ENCODE measurements at regions not wholly inside any gene's neighbourhood (a gene's known extent, or its start where the extent isn't known, plus 50 kb on each side); places are given as distances from the start of the nearest gene placed in this dataset.

DNA sequence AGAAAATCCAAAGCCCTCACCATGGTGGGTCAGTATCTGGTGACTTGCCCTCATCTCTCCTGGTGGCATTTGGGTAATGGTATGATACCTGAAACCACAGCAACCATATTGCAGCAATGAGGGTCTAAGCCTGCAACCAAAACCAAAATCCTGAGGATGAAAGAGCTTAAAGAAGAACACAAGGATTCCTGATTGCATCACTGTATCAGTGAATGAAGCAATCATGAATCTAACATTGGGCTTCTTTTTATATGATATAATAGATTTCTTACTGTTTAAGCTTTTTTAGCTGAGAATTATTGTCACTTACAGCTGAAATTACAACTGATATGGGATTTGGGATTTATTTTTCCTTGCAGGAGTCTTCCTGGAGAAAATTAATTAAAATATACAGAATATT is 269.9 kb downstream of the MEF2C start:
- no peak for DNase-seq

DNA sequence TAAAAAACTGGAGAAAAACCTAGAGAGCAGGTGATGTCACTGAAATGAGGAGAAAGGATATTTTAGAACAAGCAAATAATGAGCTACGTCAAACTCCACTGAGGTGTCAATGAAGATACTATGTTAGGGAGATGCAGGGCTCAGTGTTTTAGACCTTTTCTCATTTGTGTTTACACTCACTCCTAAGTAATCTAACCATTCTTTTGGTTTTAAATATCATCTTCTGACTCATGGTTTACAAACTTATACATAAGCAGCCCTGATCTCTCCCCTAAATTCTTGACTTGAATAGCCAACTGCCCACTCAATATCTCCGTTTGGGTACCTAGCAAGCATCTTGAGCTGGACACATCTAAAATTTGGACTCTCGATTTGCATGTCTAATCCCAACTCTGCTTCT is 272.4 kb downstream of the MEF2C start:
- DNase-seq: no peak

DNA sequence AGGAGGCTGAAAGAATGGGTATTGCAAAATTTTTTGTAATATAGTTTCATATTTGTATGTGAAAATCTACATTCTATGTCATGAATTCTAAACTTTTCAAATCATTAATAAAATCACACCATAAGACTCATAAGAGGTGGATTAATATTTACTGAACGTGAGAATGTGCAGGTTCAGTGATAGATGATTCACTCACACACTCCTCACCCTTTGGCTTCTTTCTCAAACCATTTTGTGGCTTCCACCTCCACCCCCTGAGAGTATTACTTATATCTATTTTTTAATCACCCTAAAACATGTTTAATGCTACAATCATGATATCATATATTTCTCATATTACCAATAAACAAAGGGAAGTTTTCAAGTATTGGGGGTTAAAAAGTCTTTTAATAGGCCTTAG is 275.5 kb downstream of the MEF2C start:
- no peak for DNase-seq

DNA sequence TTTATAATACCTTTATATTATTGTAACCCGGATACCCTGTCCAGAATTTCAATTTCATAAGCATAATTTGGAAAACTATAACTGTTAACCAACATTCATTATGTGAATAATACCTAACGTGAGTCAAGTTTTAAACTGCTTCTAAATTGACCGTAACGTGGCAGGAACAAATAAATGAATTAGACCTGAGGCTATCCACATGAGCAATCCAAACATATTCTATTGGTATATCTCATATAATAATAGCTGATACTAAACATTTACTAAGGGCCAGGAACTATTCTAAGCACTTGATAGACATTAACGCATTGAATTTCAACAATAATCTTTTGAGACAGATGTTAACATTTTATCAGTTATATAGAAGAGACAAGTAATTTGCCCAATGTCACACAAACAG is 276.4 kb downstream of the MEF2C start:
- no peak for DNase-seq

DNA sequence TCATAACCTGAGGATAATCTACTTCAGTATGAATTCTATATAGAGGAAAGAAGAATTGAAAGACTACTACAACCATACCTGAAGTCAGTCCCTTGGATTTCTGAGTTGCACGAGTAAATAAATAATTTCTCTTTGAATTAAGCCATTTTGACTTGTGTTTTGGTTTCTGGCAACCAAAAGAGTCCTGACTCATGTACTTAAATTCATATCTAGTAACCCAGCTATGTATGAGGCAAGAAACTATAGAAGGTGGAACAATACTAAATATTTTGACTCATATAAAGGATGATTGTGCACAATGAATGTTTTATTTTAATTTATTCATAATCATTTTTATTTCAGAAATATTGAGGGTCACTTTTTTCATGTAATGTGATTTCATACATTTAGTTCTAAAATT is 276.8 kb downstream of the MEF2C start:
- no peak for DNase-seq

DNA sequence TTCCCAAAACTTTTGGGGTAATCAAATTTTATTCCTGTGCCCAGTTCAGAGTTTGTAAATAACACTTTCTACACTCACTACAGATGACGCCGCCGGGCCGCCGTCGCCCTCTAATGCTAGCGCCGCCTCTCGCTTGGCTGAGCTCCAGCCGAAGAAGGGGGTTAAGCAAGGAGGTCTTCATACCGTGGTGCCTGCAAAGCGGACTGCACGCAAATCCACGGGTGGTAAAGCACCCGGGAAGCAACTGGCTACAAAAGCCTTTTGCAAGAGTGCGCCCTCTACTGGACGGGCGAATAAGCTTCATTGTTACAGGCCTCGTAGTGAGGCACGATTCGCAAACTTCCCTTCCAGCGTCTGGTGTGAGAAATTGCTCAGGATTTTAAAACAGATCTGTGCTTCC is 280.4 kb downstream of the MEF2C start:
- no peak for DNase-seq

DNA sequence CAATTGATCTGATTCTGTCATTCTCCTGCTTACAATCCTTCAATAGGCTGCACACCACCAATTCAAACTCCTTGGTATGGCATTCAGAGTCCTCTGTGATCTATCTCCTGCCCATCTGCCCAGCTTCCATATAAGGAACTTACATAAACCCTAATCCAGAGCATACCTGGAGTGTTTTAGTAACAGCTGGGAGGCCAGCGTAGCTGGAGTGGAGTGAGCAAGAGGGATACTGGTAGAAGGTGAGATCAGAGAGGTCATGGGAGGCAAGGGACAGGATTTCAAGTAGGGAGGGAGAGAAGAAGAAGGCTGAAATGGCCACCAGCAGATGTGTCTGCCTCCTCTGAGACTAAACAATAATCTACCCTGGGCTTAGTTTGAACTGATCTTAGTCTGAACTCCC is 288.5 kb downstream of the MEF2C start:
- no peak for DNase-seq

DNA sequence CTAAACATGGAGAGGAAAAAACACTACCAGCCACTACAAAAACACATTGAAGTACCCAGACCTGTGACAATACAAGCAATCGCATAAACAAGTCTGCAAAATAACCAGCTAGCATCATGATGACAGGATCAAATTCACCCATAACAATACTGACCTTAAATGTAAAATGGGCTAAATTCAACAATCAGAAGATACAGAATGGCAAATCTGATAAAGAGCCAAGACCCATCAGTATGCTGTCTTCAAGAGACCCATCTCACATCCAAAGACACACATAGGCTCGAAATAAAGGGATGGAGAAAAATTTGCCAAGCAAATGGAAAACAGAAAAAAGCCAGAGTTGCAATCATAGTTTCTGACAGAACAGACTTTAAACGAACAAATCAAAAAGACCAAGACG is 294.4 kb downstream of the MEF2C start:
- no peak for DNase-seq

DNA sequence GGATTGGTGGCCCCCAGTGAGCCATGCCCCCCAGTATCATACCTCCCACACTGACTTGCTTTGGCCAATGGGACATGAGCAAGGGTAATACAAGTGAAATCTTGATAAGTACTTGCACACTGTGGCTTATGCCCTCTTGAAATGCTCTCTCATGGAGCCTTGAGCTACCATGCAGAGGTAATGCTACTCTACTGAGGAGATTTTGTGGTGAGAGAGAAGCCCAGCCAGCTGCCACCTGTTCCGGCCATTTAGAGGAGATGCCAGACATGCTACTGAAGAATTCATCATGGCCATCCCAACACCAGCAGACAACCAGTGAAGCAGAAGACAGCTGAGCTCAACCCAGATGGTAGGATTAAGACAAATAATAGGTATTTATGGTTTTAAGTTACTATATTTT is 299.5 kb downstream of the MEF2C start:
- peak; percentile 2 for DNase-seq

DNA sequence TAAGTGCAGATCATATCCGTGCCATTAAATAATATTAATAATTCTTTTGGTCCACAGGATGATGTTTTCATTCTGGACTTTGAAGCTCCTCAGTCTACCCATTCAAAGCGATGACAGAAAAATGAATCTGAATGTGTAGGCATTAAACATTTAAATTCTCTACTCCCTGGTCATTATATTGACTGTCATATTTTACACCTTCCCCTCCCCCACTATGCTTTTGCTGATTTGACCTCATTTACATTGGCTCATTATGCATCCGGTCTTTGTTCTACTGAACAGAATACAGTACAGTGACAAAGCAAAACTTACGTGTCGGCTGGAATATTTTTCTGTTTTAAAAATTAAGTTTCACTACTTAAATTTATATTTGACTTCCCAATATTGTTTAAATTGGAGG is 289.7 kb upstream of the TMEM161B start:
- DNase-seq: no peak

DNA sequence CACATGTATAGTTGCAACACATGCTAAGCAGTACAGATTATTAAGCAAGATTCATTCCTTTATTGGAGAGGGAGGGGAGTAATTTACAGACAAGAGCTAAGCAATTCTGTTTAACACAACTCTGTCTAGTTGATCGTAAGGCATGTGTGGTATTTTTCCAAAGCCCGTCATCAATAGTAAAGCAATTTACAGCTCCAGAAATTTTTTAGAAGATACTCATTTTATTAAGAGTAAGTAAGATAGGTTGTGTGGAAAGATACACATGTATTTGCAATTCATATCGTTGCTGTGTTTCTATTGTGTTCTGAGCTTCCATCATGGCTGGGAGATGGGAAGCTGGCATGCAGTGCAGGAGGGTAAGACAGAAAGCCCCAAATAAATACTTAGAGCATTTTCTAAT is 289.2 kb upstream of the TMEM161B start:
- DNase-seq: no peak

DNA sequence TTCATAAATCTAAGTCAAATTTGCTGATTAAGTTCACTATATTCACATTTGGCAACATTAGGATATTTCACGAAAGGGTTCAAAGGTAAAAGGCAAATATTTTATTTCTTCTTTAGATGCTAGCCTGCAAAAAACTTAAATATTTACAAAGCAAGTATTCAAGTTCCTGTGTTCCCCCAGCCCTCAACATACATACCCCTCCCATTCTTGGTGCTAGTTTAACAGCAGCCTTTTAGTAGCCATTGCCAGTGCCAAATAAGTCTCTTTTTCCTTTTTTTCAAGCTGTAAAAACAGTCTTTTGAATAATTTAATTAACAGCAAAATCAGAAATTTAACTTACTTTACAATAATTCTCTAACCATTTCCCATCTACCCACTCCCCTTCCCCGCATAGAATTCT is 288.5 kb upstream of the TMEM161B start:
- no peak for DNase-seq

DNA sequence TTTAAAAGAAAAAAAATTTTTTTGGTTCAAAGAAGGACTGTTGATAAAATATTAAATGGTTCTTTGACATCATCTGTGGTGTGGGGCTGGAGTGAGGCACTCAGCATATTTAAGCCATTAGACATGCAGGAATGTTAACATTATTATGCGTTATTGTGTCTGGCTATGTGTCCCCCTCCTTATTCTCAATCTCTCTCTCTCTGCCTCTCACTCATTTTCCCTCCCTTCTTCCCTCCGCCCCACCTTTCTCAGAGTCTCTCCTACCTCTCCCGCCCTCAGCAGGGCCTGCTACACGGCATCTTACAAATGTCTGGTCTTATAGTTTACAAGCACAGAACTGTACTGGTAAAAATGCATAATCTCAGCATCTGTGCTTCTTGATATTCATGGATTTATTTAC is 287.8 kb upstream of the TMEM161B start:
- no peak for DNase-seq

DNA sequence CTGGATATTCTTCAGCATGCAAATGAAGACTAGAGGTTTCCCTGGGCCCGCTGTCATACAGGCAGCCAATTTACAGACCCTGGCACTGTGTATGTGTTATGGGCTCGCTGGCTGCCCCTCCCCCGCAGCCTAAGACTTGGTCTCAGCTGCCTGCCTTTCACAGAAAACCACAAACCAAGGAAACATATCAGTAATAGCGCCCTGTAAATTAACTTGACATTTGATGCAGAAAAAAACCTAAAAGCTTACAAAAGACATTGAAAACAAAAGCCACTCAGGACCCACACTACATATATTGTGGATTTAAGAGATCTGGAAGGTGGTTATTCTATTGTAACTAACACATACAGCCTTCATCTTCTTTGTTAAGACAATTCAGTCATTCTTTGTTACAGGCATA is 287.0 kb upstream of the TMEM161B start:
- peak; percentile 11 for DNase-seq

DNA sequence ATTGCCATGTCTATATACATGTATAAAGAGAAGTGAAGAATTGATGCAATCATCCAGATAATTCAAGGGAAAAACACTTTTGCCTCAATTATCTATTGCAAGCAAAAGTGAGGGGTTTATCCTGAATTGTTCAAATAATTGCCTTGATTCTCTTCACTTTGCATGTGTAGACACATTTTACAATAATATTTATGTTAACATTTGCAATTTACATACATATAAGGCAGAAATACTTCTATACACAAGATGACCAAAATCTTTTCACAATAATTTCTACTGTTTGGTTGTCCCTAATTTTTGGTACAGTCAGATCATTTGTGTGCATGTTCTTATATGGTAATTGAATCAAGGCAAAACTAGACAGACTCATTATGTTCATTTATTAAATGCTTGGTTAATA is 285.3 kb upstream of the TMEM161B start:
- no peak for DNase-seq

DNA sequence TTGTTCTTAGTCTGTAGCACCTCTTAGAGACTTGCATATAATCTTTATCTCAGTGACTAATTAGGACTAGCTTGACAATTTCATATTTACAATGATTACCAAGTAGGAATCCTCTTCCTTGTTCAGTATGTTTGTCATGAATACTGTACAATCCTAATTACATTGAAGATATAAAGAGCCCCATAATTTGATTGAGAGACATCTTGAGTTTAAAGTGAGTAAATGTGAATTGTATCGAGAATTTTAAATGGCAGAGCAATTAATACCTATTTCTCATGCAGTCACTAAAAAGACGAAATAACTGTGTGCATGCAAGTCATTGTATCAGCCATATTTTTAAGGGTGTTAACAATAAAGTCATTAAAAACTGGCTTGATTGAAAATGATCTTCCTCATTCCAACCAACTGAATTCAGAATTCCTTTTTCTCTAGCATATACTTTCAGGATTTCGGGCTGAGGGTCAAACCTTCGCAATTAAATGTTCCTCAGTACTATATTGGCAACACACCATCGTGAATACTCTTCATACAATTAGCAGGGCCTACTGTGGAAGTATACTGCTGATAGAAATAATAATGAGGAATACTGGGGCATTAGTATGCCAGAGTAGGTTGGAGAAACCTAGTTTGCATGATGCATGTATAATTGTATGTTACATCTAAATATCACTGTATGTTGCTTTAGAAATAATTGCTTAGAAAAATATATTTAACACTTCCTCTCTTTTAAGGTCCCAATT is 284.7 kb upstream of the TMEM161B start:
- DNase-seq: no peak

DNA sequence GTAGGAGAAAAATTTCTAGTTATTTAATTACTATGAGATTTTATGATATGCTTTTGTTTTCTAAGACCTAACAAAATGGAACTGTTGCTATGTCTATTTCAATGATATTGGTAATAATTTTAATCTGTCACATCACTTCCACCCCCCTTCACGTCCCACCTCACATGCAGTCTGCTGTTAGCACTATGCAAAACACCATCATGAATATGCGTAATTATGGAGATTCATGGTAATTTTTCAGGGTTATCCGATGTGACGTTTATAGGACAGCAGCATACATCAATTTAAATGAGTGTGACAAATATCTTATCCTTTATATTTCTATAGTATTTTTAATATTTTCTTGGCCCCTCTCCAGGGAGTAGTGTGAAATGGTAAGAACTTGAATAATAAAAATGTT is 283.8 kb upstream of the TMEM161B start:
- DNase-seq: no peak

DNA sequence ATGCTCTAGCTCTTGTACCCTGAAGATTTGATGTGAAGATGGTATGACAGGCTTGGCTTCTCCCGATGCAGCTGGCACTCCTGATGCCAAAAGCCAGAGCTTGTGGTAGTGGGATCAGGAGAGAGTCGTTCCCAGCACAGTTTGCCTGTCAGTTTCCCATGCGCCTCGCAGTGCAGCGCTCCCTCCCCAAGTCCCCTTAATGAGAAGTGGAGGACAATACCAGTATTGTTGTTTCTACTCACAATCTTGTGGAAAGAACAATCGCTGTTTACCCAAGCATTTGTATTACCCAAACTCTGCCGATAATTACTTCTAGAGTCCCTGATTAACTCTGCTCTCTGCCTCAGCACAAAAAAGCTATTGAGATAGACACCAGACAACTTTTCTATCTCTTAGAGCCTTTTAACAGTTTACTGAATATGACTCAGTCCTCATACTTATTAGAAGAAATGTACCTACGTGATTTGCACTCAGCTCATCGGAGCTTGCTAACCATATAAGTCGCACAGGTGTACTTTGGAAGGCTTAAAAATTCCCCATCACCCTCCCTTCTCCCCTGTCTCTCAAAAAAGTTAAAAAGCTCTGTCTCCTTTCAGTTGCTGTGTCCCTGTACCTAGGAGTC is 283.2 kb upstream of the TMEM161B start:
- DNase-seq: no peak

DNA sequence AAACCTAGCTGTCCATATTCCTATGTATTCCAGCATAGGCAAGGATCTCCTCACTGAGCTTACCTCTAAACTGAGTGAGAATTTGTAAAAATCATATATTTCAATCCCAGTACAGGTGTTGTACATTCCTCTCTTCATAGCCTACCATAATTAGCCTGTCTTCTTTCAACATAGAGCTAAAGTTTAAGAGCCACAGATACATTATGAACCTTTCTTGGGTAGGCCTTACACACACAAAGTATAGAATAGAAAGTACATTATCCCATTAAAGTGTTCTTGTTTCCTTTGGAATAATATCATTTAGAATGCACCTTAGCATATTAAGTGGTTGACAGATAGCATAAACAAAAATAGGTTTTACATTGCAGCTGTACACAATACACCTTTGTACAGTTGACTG is 282.1 kb upstream of the TMEM161B start:
- no peak for DNase-seq

DNA sequence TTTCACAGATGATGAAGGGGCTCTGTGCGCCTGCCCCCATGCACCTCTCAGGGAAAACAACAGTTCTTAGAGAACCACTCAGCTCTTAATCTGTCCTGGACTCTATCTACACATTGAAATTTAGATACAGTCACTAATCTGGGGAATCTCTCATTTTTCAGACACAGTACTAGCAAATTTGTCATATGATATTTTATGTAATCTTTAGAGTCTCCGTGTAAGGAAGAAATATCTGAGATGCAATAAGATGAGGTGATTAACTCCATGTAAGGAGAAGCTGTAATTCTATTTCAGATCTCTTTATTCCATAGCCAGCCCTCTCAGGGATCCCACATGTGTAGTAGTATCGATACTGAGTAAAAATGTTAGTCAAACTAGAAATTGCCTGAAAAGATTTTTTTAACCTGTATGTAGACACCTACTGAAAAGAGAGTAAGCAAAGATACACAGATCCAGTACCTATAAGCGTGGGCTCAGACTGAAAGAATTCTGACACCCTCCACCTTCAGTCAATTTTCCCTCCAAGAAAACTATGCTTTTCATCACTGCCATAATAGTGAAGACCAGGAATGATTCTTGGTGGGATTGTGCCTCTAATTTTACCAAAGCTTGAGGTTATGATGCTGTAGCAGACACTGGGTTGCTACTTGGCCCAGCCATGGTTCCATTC is 279.6 kb upstream of the TMEM161B start:
- no peak for DNase-seq

DNA sequence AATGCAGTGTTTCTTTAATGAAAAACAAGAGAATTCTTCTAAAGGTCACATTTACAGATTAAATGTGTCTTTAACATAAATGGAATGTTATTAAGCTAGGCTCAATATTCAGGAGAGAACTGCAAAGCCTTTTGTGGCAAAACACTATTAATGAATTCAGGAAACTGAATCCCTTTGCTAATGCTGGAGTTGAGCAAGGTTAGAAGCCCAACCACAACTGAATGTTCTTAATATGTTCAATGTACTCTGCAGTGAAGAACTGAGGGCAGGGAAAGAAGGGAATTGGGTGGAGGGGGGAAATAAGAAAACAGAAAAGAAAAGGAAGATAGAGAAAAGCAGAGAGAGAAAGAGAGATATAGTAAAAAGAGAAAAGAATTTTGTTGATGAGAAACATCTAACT is 276.7 kb upstream of the TMEM161B start:
- no peak for DNase-seq

DNA sequence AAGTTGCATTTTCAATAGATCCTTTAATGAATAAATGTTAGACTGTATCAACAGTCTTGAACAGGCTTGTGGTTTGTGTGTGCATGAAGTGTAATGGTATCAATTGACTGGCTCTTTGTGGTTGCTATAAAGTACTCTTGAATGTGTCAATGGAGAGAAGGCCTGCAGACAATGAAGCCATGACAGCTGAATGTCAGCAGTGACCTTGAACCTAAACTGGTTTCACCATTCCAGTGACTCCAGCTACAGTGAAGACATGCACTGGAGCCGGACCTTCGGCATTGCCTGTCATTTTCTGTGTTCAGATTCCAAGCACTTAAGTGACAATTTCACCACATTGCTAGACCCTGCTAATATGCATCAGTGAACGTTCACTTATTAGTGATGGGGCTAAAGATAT is 276.0 kb upstream of the TMEM161B start:
- no peak for DNase-seq

DNA sequence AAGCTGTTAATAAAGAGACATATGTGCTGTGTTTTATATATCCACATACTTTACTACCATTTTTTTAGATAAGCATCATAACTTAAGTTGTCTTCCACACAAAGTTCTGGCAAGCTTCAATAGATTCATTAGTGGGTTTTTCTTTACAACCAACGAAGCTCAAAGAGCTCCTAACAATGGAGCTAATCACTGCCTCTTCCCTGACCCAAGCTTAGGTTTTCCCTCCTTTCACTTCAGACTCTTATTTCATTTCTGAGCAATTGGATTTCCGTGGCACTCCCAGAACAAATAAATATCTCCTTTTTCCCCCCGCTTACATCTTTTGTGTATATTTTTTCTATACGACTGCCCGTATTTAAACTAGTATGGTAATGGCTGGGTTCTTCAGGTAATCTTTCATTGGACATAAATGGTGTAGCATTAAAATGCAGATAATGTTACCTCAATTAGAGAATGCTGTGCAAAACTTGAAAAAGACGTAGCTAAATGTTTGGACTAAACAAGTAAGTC is 275.5 kb upstream of the TMEM161B start:
- DNase-seq: no peak

DNA sequence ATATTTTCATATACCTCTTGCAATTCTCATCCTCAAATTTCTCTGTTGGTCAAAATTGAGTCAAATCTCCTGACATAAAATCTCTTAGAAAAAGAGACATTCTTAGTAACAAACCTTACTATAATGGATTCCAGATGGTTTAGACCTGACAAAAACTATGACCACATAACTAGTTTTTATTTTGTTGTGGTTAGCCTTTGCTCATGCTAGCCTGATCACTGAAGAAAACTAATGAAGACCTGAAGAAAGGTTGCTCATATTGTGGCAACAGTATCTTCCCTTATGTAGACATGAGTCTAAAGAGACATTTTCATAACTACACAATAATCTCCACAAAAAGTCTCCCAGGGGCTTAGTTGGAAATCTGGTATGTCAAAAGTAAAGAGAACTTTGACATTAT is 274.1 kb upstream of the TMEM161B start:
- DNase-seq: no peak

All from NCI-H2171 treated with DMSO at 0.1 percent for 48 hours (cell line).